Mesenchymal stem cell (in vitro differentiated cells and primary cell): ENCODE measurements at regions not wholly inside any gene's neighbourhood (a gene's known extent, or its start where the extent isn't known, plus 50 kb on each side); places are given as distances from the start of the nearest gene placed in this dataset.
"Not testable (repeated sequence)": the region's sequence is repeated elsewhere in the genome, so short reads cannot be mapped to it uniquely, and the experiment has no call there.

Experiments used
- DNase-seq: peaks from one replicate; pipeline ENCODE4 v3.0.0-alpha.2; 2013
- H2AFZ ChIP-seq: one replicate; pipeline ENCODE4 v1.6.1; 2013; ENCODE audit warnings: low read depth, mild to moderate bottlenecking, control low read depth, inconsistent platforms, low read length, moderate library complexity
- H2AK5ac ChIP-seq: 2 replicates; pipeline ENCODE4 v1.6.1; 2013; ENCODE audit warnings: low read length, moderate library complexity, mild to moderate bottlenecking, inconsistent platforms; ENCODE audit not compliant: severe bottlenecking
- H2BK120ac ChIP-seq: one replicate; pipeline ENCODE4 v1.6.1; 2013; ENCODE audit warnings: low read depth, mild to moderate bottlenecking, inconsistent platforms, low read length, moderate library complexity
- H2BK12ac ChIP-seq, 2 experiments: one replicate each; pipeline ENCODE4 v1.6.1; 2013; ENCODE audit warnings: inconsistent platforms in 2 of 2, low read length in 2 of 2, mild to moderate bottlenecking in 2 of 2, moderate library complexity in 2 of 2, control low read depth in 1 of 2
- H2BK15ac ChIP-seq: one replicate; pipeline ENCODE4 v1.6.1; 2013; ENCODE audit warnings: mild to moderate bottlenecking, low read depth, inconsistent platforms; ENCODE audit not compliant: poor library complexity, severe bottlenecking
- H2BK5ac ChIP-seq: 2 replicates; pipeline ENCODE4 v1.6.1; 2013; ENCODE audit warnings: low read depth, mild to moderate bottlenecking, low read length, control low read depth, inconsistent platforms; ENCODE audit not compliant: poor library complexity, severe bottlenecking
- H3K14ac ChIP-seq, 2 experiments: one replicate each; pipeline ENCODE4 v1.6.1; 2013; ENCODE audit warnings: inconsistent platforms in 2 of 2, low read length in 2 of 2, control low read depth in 1 of 2, mild to moderate bottlenecking in 1 of 2, moderate library complexity in 1 of 2
- H3K18ac ChIP-seq, 2 experiments: one replicate each; pipeline ENCODE4 v1.6.1; 2013; ENCODE audit warnings: inconsistent platforms in 2 of 2, low read length in 2 of 2, control low read depth in 1 of 2, low read depth in 1 of 2, mild to moderate bottlenecking in 1 of 2
- H3K23ac ChIP-seq, 2 experiments: one replicate each; pipeline ENCODE4 v1.6.1; 2013; ENCODE audit warnings: inconsistent platforms in 2 of 2, low read length in 2 of 2, mild to moderate bottlenecking in 2 of 2, moderate library complexity in 2 of 2, control low read depth in 1 of 2
- H3K27ac ChIP-seq: 2 replicates; pipeline ENCODE4 v1.5.1; 2013; ENCODE audit warnings: mild to moderate bottlenecking, moderate library complexity, low read length, control low read depth, inconsistent platforms; ENCODE audit not compliant: poor library complexity, severe bottlenecking
- H3K27me3 ChIP-seq, 2 experiments: 2 replicates each; pipeline versions ENCODE4 v1.6.1 to v1.7.0; 2013; ENCODE audit warnings: low read length in 2 of 2, mild to moderate bottlenecking in 2 of 2, moderate library complexity in 2 of 2, control low read depth in 1 of 2, inconsistent platforms in 1 of 2; ENCODE audit not compliant: control insufficient read depth in 1 of 2, insufficient read depth in 1 of 2
- H3K36me3 ChIP-seq, 2 experiments: 2 replicates each; pipeline versions ENCODE4 v1.6.1 to v1.7.0; 2013; ENCODE audit warnings: low read length in 2 of 2, control low read depth in 1 of 2, inconsistent platforms in 1 of 2, low read depth in 1 of 2, mild to moderate bottlenecking in 1 of 2; ENCODE audit not compliant: insufficient read depth in 2 of 2, control insufficient read depth in 1 of 2
- H3K4ac ChIP-seq, 2 experiments: one replicate each; pipeline ENCODE4 v1.6.1; 2013; ENCODE audit warnings: inconsistent platforms in 2 of 2, low read length in 2 of 2, mild to moderate bottlenecking in 2 of 2, moderate library complexity in 2 of 2, control low read depth in 1 of 2, low read depth in 1 of 2
- H3K4me1 ChIP-seq: 2 replicates; pipeline ENCODE4 v1.6.1; 2013; ENCODE audit warnings: low read depth, low read length, control low read depth; ENCODE audit not compliant: control insufficient read depth, insufficient read depth
- H3K4me2 ChIP-seq: 2 replicates; pipeline ENCODE4 v1.6.1; 2013; ENCODE audit warnings: low read length, mild to moderate bottlenecking, inconsistent platforms; ENCODE audit not compliant: poor library complexity, severe bottlenecking
- H3K4me3 ChIP-seq, 2 experiments: 2 replicates each; pipeline versions ENCODE4 v1.5.1 to v1.7.0; 2013; ENCODE audit warnings: low read length in 2 of 2, mild to moderate bottlenecking in 2 of 2, control low read depth in 1 of 2, low read depth in 1 of 2; ENCODE audit not compliant: insufficient read depth in 1 of 2
- H3K79me1 ChIP-seq: replicated peaks from 2 replicates; pipeline ENCODE4 v1.6.1; 2013; ENCODE audit warnings: mild to moderate bottlenecking, control low read depth, low read length, inconsistent platforms; ENCODE audit not compliant: poor library complexity, severe bottlenecking
- H3K9ac ChIP-seq: 2 replicates; pipeline ENCODE4 v1.7.0; 2013; ENCODE audit warnings: mild to moderate bottlenecking, low read length, moderate library complexity
- H3K9me3 ChIP-seq: 2 replicates; pipeline ENCODE4 v1.7.0; 2013; ENCODE audit warnings: mild to moderate bottlenecking, low read length; ENCODE audit not compliant: control insufficient read depth
- H4K8ac ChIP-seq: one replicate; pipeline ENCODE4 v1.6.1; 2013; ENCODE audit warnings: inconsistent platforms, mild to moderate bottlenecking, low read length, moderate library complexity
- H4K91ac ChIP-seq: one replicate; pipeline ENCODE4 v1.6.1; 2013; ENCODE audit warnings: mild to moderate bottlenecking, low read length, inconsistent platforms
- WGBS: methylation state at CpG from one replicate; pipeline ENCODE4 v1.1.7; 2013; ENCODE audit warnings: mixed read lengths; 5-methylcytosine and 5-hydroxymethylcytosine counted together

DNA sequence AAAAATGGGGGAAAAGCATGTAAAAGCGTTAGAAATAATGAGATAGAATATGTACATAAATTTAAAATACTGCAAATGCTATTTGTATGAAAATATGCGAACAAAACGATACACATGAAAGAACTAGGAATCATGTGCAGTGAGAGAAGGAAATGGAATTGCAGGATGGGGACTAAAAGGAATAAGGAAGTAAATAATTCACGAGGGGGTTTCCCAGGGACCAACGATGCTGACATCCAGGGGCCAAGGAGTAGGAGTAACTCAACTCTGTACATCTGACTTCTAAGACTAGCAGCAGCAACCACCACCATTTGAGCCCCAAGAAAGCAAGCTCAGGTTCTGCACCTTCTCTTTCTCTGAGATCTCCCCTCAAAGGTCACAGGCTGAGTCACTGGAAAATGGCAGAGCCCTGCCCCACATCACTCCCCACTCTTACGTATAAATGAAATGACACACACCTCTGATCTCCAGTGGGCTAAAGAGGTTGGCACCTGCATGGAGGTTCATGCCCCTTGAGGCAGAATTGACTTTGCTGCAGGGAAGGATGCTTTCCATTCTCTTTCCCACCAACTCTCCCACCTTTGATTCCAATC, 100.0 kb upstream of the DLG1 start:
- Histone ChIP-seq H2AK5ac (peak overlapping the region; percentile 27), H3K18ac (no peak overlapping the region), H3K14ac (no peak overlapping the region), H2AFZ (no peak overlapping the region), H3K23ac (no peak overlapping the region), H3K36me3 (no peaks in the 10 kb centered on the region), H4K8ac (no peak overlapping the region), H2BK120ac (no peak overlapping the region), H2BK12ac (no peak overlapping the region), H3K4me3 (no peak overlapping the region), H3K4ac (no peak overlapping the region), H2BK15ac (no peak overlapping the region), H3K79me1 (no peaks in the 10 kb centered on the region), H4K91ac (no peak overlapping the region), H3K27ac (no peak overlapping the region), H3K4me2 (no peak overlapping the region), H3K9ac (no peak overlapping the region), H3K9me3 (no peaks in the 10 kb centered on the region), H2BK5ac (no peak overlapping the region), H3K27me3 (peaks cover 0 to 55% of the 10 kb centered on the region in 2 experiments), H3K4me1 (peaks cover 14% of the 10 kb centered on the region)
- DNase-seq: no peak
- 91% methylated on average over 5 of the region's 6 CpGs for WGBS

DNA sequence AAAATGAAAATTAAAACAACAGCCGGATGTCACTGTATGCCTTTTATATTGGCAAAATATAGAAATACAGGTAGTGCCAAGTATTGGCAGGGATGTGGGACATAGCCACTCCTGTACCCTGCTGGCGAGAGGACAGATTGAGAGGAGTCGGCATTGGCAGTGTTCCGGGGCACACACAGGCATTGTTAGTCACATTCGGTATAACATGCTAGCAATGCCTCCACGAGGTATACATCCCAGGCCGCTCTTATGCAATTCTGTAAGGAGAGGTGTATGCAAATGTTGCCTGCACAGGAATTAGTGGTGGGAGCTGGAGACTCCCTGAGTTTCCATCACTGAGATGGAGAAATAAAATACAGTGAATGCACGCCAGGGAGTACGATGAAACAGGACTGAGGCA, 99.4 kb upstream of the DLG1 start:
- H4K91ac ChIP-seq: no peak overlapping the region
- H3K4me1 ChIP-seq: peaks cover 18% of the 10 kb centered on the region
- H3K14ac ChIP-seq: no peak overlapping the region
- no peak overlapping the region for H3K23ac ChIP-seq
- no peak overlapping the region for H3K27ac ChIP-seq
- WGBS: 97% methylated on average over 9 of the region's 9 CpGs
- H3K4me3 ChIP-seq: no peak overlapping the region
- no peaks in the 10 kb centered on the region for H3K36me3 ChIP-seq
- H2BK15ac ChIP-seq: no peak overlapping the region
- H2BK12ac ChIP-seq: no peak overlapping the region
- no peak for DNase-seq
- H3K79me1 ChIP-seq: no peaks in the 10 kb centered on the region
- no peak overlapping the region for H3K4me2 ChIP-seq
- peak overlapping the region; percentile 61 for H2AK5ac ChIP-seq
- H2BK5ac ChIP-seq: no peak overlapping the region
- H4K8ac ChIP-seq: no peak overlapping the region
- H3K4ac ChIP-seq: no peak overlapping the region
- peaks cover 0 to 51% of the 10 kb centered on the region in 2 experiments for H3K27me3 ChIP-seq
- no peak overlapping the region for H3K18ac ChIP-seq
- no peaks in the 10 kb centered on the region for H3K9me3 ChIP-seq
- no peak overlapping the region for H2BK120ac ChIP-seq
- H3K9ac ChIP-seq: no peak overlapping the region
- no peak overlapping the region for H2AFZ ChIP-seq

DNA sequence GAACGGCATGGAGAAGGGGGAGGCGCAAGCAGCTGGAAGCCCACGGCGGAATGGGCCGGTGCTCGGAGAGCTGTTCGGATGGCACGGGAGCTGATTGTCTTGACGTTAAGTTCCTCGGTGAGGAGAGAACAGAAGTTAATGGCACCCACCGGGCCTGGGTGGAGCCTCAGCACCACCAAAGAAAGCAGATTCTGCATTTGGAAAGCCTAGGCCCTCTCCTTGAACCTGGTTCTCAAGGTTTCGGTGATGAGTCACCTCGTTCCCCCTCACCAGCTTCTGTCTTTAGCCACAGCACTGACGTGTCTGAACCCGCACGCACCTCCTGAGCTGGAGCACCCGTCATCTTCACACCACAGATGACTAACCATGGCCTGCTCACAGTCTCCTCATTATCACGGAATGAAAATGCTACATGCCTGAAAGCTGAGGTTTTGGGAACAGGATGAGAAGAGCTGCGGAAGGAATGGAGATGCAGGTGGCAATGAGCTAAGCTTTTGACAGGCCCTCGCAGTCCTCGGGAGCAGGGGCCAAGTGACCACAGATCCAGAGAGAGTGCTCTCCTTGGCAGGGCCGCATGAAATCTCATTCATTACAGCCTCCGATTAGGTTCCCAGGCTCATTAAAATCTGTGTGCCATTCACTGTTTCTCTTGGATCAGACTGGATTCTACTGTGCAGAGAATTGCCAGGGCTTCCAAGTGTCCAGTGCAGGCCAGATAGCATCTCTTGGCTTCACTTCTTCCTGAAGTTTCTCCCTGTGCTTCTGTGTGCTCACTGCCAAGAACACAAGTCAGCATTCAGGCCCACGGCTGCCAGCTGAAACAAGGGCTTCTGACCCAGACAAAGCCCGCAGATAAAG, 96.3 kb upstream of the DLG1 start:
- no peaks in the 10 kb centered on the region for H3K79me1 ChIP-seq
- H3K27me3 ChIP-seq: peaks cover 0 to 54% of the 10 kb centered on the region in 2 experiments
- no peaks in the 10 kb centered on the region for H3K9me3 ChIP-seq
- no peak overlapping the region for H3K23ac ChIP-seq
- no peak overlapping the region for H2BK120ac ChIP-seq
- no peak overlapping the region for H3K4me2 ChIP-seq
- H3K9ac ChIP-seq: peak overlapping the region; percentile 63
- H3K14ac ChIP-seq: no peak overlapping the region
- H2BK12ac ChIP-seq: peak overlapping the region in 1 of 2 experiments; percentile 49
- H2AFZ ChIP-seq: no peak overlapping the region
- H4K91ac ChIP-seq: no peak overlapping the region
- peaks cover 18% of the 10 kb centered on the region for H3K4me1 ChIP-seq
- H4K8ac ChIP-seq: peak overlapping the region; percentile 51
- H2BK5ac ChIP-seq: peak overlapping the region; percentile 99
- no peak overlapping the region for H3K18ac ChIP-seq
- H3K4ac ChIP-seq: peak overlapping the region in 1 of 2 experiments; percentile 55
- DNase-seq: peak; percentile 98
- H2AK5ac ChIP-seq: peak overlapping the region; percentile 97
- H2BK15ac ChIP-seq: no peak overlapping the region
- H3K36me3 ChIP-seq: no peaks in the 10 kb centered on the region
- no peak overlapping the region for H3K4me3 ChIP-seq
- WGBS: 60% methylated on average over 24 of the region's 25 CpGs
- H3K27ac ChIP-seq: peak overlapping the region; percentile 99

DNA sequence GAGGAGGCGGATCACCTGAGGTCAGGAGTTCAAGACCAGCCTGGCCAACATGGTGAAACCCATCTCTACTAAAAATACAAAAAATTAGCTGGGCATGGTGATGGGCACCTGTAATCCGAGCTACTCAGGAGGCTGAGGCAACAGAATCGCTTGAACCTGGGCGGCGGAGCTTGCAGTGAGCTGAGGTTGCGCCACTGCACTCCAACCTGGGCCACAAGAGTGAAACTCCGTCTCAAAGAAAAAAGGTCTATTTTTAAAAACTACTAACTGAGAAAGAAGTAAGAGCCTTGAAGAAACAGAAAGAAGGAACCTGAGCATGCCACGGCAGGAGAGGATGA, 95.7 kb upstream of the DLG1 start:
- peak overlapping the region; percentile 92 for H3K27ac ChIP-seq
- H3K27me3 ChIP-seq: peaks cover under 1 to 54% of the 10 kb centered on the region in 2 experiments
- not testable (repeated sequence) for DNase-seq, H3K14ac ChIP-seq, H3K23ac ChIP-seq, H3K4ac ChIP-seq, H2BK120ac ChIP-seq, H3K4me2 ChIP-seq, H2BK15ac ChIP-seq, H3K36me3 ChIP-seq, H3K79me1 ChIP-seq, H4K91ac ChIP-seq, H2AFZ ChIP-seq, H3K18ac ChIP-seq, H3K9me3 ChIP-seq, H3K4me3 ChIP-seq, H2BK12ac ChIP-seq
- peaks cover 18% of the 10 kb centered on the region for H3K4me1 ChIP-seq
- H3K9ac ChIP-seq: peak overlapping the region; percentile 6
- peak overlapping the region; percentile 33 for H4K8ac ChIP-seq
- H2BK5ac ChIP-seq: peak overlapping the region; percentile 84
- whole genome bisulfite sequencing: 95% methylated on average over 8 of the region's 8 CpGs
- peak overlapping the region; percentile 21 for H2AK5ac ChIP-seq
